Liver (tissue), 8 donors: ENCODE measurements at regions not wholly inside any gene's neighbourhood (a gene's known extent, or its start where the extent isn't known, plus 50 kb on each side); places are given as distances from the start of the nearest gene placed in this dataset.

Experiments
- DNase-seq: peaks from one replicate; pipeline ENCODE4 v3.0.0-alpha.2; 2017; ENCODE audit warnings: low spot score
- H3K27ac ChIP-seq, 2 donors: one replicate each; pipeline ENCODE4 v1.7.0; 2013; ENCODE audit warnings: inconsistent platforms in 2 of 2, low read length in 2 of 2, control low read depth in 1 of 2, low read depth in 1 of 2, mild to moderate bottlenecking in 1 of 2
- H3K27me3 ChIP-seq, 4 donors: one replicate each; pipeline versions ENCODE4 v1.6.1 to v1.7.0; 2013; ENCODE audit warnings: low read length in 3 of 4, inconsistent platforms in 1 of 4, mild to moderate bottlenecking in 1 of 4, moderate library complexity in 1 of 4; ENCODE audit not compliant: control insufficient read depth in 4 of 4, insufficient read depth in 4 of 4
- H3K36me3 ChIP-seq, 4 donors: one replicate each; pipeline versions ENCODE4 v1.6.1 to v1.7.0; 2013; ENCODE audit warnings: low read length in 3 of 4, mild to moderate bottlenecking in 3 of 4, low read depth in 1 of 4, moderate library complexity in 1 of 4; ENCODE audit not compliant: control insufficient read depth in 4 of 4, insufficient read depth in 3 of 4
- H3K4me1 ChIP-seq, 4 donors: one replicate each; pipeline versions ENCODE4 v1.6.1 to v1.7.0; 2013; ENCODE audit warnings: low read length in 3 of 4, mild to moderate bottlenecking in 3 of 4, moderate library complexity in 1 of 4; ENCODE audit not compliant: control insufficient read depth in 4 of 4, insufficient read depth in 4 of 4
- H3K4me3 ChIP-seq, 3 donors: one replicate each; pipeline versions ENCODE4 v1.6.1 to v1.7.0; 2013; ENCODE audit warnings: low read length in 3 of 3, control low read depth in 1 of 3, low read depth in 1 of 3, mild to moderate bottlenecking in 1 of 3
- H3K9ac ChIP-seq, 2 donors: one replicate each; pipeline ENCODE4 v1.7.0; 2013; ENCODE audit warnings: low read length in 2 of 2, mild to moderate bottlenecking in 2 of 2, moderate library complexity in 2 of 2, control low read depth in 1 of 2, low read depth in 1 of 2
- H3K9me3 ChIP-seq, 4 donors: one replicate each; pipeline versions ENCODE4 v1.6.1 to v1.7.0; 2013; ENCODE audit warnings: low read length in 3 of 4; ENCODE audit not compliant: control insufficient read depth in 4 of 4
- EGR1 ChIP-seq, 2 donors: IDR thresholded peaks; 2 replicates each; pipeline ENCODE4 v1.6.1; 2016 to 2018; ENCODE audit warnings: antibody characterized with exemption in 2 of 2, low read depth in 2 of 2
- FOXA1 ChIP-seq: IDR thresholded peaks from 2 replicates; pipeline ENCODE4 v1.6.1; 2016; ENCODE audit warnings: antibody characterized with exemption
- FOXA2 ChIP-seq: IDR thresholded peaks from 2 replicates; pipeline ENCODE4 v1.6.1; 2016; ENCODE audit warnings: antibody characterized with exemption
- GABPA ChIP-seq, 2 donors: IDR thresholded peaks in 1 of 2; conservative IDR thresholded peaks in 1 of 2; 2 replicates each; pipeline ENCODE4 v1.6.1; 2016; ENCODE audit warnings: antibody characterized with exemption in 2 of 2, mild to moderate bottlenecking in 1 of 2, moderate library complexity in 1 of 2
- HNF4A ChIP-seq, 2 donors: conservative IDR thresholded peaks; 2 replicates each; pipeline ENCODE4 v1.6.1; 2016; ENCODE audit warnings: antibody characterized with exemption in 2 of 2, mild to moderate bottlenecking in 2 of 2
- HNF4G ChIP-seq: IDR thresholded peaks from 2 replicates; pipeline ENCODE4 v1.6.1; 2016; ENCODE audit warnings: antibody characterized with exemption
- JUND ChIP-seq, 2 donors: IDR thresholded peaks; 2 replicates each; pipeline ENCODE4 v1.6.1; 2016; ENCODE audit warnings: antibody characterized with exemption in 2 of 2
- NR2F2 ChIP-seq: IDR thresholded peaks from 2 replicates; pipeline ENCODE4 v1.6.1; 2016; ENCODE audit warnings: antibody characterized with exemption
- RAD21 ChIP-seq, 2 donors: IDR thresholded peaks; 2 replicates each; pipeline ENCODE4 v1.6.1; 2016; ENCODE audit warnings: antibody characterized with exemption in 2 of 2, mild to moderate bottlenecking in 2 of 2
- RXRA ChIP-seq, 2 donors: IDR thresholded peaks; 2 replicates each; pipeline ENCODE4 v1.6.1; 2017 to 2018; ENCODE audit warnings: antibody characterized with exemption in 2 of 2, mild to moderate bottlenecking in 1 of 2
- SP1 ChIP-seq: IDR thresholded peaks from 2 replicates; pipeline ENCODE4 v1.6.1; 2018; ENCODE audit warnings: antibody characterized with exemption, mild to moderate bottlenecking
- TAF1 ChIP-seq: conservative IDR thresholded peaks from 2 replicates; pipeline ENCODE4 v1.6.1; 2016; ENCODE audit warnings: antibody characterized with exemption, mild to moderate bottlenecking
- YY1 ChIP-seq: IDR thresholded peaks from 2 replicates; pipeline ENCODE4 v1.6.1; 2016; ENCODE audit warnings: antibody characterized with exemption, mild to moderate bottlenecking
- WGBS: extraction: QIAGEN DNeasy Blood & Tissue Kit; methylation state at CpG from one replicate; pipeline ENCODE4 v1.1.7; 2013; 5-methylcytosine and 5-hydroxymethylcytosine counted together
- TF ChIP-seq, protein P1 (sequence below): IDR thresholded peaks from 2 replicates; pipeline ENCODE4 v1.6.1; 2016; ENCODE audit warnings: antibody characterized with exemption
- TF ChIP-seq, protein P2 (sequence below): IDR thresholded peaks from 2 replicates; pipeline ENCODE4 v1.6.1; 2016; ENCODE audit warnings: antibody characterized with exemption
- TF ChIP-seq, protein P3 (sequence below): fragments of 150-350 bp; IDR thresholded peaks from 2 replicates; pipeline ENCODE4 v1.5.1; 2017; ENCODE audit warnings: improper control_type of control experiment, low read depth, low read length; ENCODE audit not compliant: missing input control
- TF ChIP-seq, protein P4 (sequence below): IDR thresholded peaks from 2 replicates; pipeline ENCODE4 v1.6.1; 2016; ENCODE audit warnings: antibody characterized with exemption, mild to moderate bottlenecking
- TF ChIP-seq, protein P5 (sequence below): IDR thresholded peaks from 2 replicates; pipeline ENCODE4 v1.6.1; 2016; ENCODE audit warnings: antibody characterized with exemption
- donor health status: healthy.
- donor health status: healthy.
- donor health status: healthy.
- donor health status: healthy.
- donor health status: healthy.

DNA sequence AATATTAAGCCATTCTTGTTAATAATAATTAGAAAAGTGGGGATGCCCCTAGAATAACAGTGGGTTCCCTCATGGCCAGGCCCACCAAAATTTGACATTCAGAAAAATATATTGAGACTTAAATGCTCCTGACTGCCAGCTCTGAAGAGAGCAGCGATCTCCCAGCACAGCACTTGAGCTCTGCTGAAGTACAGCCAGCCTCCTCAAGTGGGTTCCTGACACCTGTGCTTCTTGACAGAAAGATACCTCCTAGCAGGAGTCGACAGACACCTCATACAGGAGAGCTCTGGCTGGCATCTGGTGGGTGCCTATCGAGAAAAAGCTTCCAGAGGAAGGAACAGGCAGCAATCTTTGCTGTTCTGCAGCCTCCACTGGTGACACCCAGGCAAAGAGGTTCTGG is 261.5 kb downstream of the DTWD2 start:
- TF ChIP-seq FOXA2 (no peak), GABPA (IDR thresholded peaks at IDR 0.05 in 1 of 2, conservative IDR thresholded peaks at IDR 0.05 in 1 of 2) (no peak), SP1 (no peak), FOXA1 (no peak), YY1 (no peak), EGR1 (IDR thresholded peaks at IDR 0.05; ENCODE audit: low read depth in 2 of 2) (no peak), HNF4A (conservative IDR thresholded peaks at IDR 0.05) (no peak), JUND (IDR thresholded peaks at IDR 0.05) (no peak), RAD21 (IDR thresholded peaks at IDR 0.05) (no peak)
- TF ChIP-seq, protein P1, sequence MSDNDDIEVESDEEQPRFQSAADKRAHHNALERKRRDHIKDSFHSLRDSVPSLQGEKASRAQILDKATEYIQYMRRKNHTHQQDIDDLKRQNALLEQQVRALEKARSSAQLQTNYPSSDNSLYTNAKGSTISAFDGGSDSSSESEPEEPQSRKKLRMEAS = no peak
- TF ChIP-seq, protein P2, sequence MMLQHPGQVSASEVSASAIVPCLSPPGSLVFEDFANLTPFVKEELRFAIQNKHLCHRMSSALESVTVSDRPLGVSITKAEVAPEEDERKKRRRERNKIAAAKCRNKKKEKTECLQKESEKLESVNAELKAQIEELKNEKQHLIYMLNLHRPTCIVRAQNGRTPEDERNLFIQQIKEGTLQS = no peak
- TF ChIP-seq, protein P3, sequence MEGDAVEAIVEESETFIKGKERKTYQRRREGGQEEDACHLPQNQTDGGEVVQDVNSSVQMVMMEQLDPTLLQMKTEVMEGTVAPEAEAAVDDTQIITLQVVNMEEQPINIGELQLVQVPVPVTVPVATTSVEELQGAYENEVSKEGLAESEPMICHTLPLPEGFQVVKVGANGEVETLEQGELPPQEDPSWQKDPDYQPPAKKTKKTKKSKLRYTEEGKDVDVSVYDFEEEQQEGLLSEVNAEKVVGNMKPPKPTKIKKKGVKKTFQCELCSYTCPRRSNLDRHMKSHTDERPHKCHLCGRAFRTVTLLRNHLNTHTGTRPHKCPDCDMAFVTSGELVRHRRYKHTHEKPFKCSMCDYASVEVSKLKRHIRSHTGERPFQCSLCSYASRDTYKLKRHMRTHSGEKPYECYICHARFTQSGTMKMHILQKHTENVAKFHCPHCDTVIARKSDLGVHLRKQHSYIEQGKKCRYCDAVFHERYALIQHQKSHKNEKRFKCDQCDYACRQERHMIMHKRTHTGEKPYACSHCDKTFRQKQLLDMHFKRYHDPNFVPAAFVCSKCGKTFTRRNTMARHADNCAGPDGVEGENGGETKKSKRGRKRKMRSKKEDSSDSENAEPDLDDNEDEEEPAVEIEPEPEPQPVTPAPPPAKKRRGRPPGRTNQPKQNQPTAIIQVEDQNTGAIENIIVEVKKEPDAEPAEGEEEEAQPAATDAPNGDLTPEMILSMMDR = no peak
- TF ChIP-seq, protein P4, sequence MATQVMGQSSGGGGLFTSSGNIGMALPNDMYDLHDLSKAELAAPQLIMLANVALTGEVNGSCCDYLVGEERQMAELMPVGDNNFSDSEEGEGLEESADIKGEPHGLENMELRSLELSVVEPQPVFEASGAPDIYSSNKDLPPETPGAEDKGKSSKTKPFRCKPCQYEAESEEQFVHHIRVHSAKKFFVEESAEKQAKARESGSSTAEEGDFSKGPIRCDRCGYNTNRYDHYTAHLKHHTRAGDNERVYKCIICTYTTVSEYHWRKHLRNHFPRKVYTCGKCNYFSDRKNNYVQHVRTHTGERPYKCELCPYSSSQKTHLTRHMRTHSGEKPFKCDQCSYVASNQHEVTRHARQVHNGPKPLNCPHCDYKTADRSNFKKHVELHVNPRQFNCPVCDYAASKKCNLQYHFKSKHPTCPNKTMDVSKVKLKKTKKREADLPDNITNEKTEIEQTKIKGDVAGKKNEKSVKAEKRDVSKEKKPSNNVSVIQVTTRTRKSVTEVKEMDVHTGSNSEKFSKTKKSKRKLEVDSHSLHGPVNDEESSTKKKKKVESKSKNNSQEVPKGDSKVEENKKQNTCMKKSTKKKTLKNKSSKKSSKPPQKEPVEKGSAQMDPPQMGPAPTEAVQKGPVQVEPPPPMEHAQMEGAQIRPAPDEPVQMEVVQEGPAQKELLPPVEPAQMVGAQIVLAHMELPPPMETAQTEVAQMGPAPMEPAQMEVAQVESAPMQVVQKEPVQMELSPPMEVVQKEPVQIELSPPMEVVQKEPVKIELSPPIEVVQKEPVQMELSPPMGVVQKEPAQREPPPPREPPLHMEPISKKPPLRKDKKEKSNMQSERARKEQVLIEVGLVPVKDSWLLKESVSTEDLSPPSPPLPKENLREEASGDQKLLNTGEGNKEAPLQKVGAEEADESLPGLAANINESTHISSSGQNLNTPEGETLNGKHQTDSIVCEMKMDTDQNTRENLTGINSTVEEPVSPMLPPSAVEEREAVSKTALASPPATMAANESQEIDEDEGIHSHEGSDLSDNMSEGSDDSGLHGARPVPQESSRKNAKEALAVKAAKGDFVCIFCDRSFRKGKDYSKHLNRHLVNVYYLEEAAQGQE = no peak
- TF ChIP-seq, protein P5, sequence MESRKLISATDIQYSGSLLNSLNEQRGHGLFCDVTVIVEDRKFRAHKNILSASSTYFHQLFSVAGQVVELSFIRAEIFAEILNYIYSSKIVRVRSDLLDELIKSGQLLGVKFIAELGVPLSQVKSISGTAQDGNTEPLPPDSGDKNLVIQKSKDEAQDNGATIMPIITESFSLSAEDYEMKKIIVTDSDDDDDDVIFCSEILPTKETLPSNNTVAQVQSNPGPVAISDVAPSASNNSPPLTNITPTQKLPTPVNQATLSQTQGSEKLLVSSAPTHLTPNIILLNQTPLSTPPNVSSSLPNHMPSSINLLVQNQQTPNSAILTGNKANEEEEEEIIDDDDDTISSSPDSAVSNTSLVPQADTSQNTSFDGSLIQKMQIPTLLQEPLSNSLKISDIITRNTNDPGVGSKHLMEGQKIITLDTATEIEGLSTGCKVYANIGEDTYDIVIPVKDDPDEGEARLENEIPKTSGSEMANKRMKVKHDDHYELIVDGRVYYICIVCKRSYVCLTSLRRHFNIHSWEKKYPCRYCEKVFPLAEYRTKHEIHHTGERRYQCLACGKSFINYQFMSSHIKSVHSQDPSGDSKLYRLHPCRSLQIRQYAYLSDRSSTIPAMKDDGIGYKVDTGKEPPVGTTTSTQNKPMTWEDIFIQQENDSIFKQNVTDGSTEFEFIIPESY = no peak
- Histone ChIP-seq H3K27me3 (no peaks in the 10 kb centered on the region), H3K4me3 (no peak overlapping the region), H3K27ac (no peak overlapping the region), H3K36me3 (no peaks in the 10 kb centered on the region), H3K9ac (no peak overlapping the region), H3K9me3 (no peaks in the 10 kb centered on the region), H3K4me1 (no peaks in the 10 kb centered on the region)
- 65% methylated on average over 3 of the region's 3 CpGs for WGBS
- no peak for DNase-seq

DNA sequence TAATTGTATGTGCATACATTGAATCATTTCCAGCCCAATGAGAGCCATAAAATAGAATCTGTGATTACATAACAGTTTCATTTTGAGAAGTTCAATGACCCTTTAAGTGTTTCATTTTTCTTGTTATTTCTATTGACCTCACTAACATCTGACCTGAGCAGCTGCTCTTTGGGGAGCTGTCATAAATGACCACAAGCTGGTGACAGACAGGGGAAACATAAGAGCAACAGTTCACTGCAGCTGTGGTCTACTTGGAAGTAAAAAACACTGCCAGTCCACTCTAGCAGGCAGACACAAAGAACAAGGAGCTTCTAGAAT is 265.4 kb downstream of the DTWD2 start:
- Histone ChIP-seq H3K4me3 (no peak overlapping the region), H3K27ac (no peak overlapping the region), H3K9me3 (no peaks in the 10 kb centered on the region), H3K4me1 (no peaks in the 10 kb centered on the region), H3K9ac (no peak overlapping the region), H3K36me3 (no peaks in the 10 kb centered on the region), H3K27me3 (no peaks in the 10 kb centered on the region)
- TF ChIP-seq RXRA (IDR thresholded peaks at IDR 0.05) = no peak
- TF ChIP-seq NR2F2 = no peak
- TF ChIP-seq, protein P3 = no peak
- TF ChIP-seq SP1 = no peak
- no peak for TF ChIP-seq YY1
- TF ChIP-seq, protein P4 = no peak
- no peak for TF ChIP-seq EGR1 (IDR thresholded peaks at IDR 0.05; ENCODE audit: low read depth in 2 of 2)
- TF ChIP-seq RAD21 (IDR thresholded peaks at IDR 0.05) = no peak
- TF ChIP-seq HNF4G = no peak
- no peak for TF ChIP-seq FOXA2
- no peak for TF ChIP-seq HNF4A (conservative IDR thresholded peaks at IDR 0.05)
- TF ChIP-seq JUND (IDR thresholded peaks at IDR 0.05) = no peak
- TF ChIP-seq TAF1 = no peak
- TF ChIP-seq FOXA1 = no peak
- no peak for DNase-seq
